ENCODE measurements at regions not wholly inside any gene's neighbourhood (a gene's known extent, or its start where the extent isn't known, plus 50 kb on each side); places are given as distances from the start of the nearest gene placed in this dataset.

DNA sequence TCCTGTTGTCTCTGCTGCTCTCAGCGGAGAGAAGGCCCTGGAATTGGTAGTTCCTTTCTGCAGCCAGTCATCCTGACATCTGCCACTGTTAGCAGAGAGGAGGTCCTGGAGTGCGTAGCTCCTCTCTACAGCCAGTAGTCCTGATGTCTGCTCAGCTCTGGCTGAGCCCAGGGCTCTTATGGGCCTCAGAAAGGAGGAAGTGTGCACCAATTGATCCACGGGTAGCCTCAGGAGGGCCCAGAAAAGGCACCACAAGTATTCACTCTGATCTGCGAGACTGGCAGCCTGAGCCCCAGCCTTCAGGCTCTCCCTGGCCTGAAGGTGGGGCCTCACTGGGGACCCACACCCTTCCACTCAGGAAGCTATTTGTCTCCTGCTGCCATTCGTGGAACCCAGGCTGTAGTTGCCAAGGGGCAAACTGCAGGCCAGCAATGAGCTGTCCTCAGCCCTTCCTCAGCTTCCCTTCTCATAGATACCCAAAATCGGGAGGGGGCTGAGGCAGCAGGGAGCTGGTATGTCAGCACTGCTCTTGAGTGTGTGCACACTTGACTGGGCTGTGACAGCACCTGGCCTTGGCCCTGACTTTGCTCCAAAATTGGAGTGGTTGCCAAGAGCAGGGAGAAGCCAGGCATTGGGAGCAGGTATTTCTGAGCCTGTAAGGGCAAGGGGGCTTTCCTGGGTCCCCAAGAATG is 1049.5 kb upstream of the ACO1 start (continued):
- TF ChIP-seq GABPA (IDR thresholded peaks at IDR 0.05; ENCODE audit: borderline replicate concordance, insufficient read depth, low read length) (no peak), POU5F1 (IDR thresholded peaks at IDR 0.05; ENCODE audit: low read depth, low read length) (no peak), PHF8 (conservative IDR thresholded peaks at IDR 0.05; ENCODE audit: low read depth, low read length) (no peak), ZNF274 (IDR thresholded peaks at IDR 0.05; ENCODE audit: borderline replicate concordance, extremely low read depth, low read length) (no peak), NANOG (IDR thresholded peaks at IDR 0.05; ENCODE audit: insufficient read depth, low read depth, low read length, poor library complexity, severe bottlenecking) (no peak), ASH2L (IDR thresholded peaks at IDR 0.05; ENCODE audit: low read length) (no peak)
